HG02938 (cell line): ENCODE measurements at regions not wholly inside any gene's neighbourhood (a gene's known extent, or its start where the extent isn't known, plus 50 kb on each side); places are given as distances from the start of the nearest gene placed in this dataset.
"Not testable (repeated sequence)": the region's sequence is repeated elsewhere in the genome, so short reads cannot be mapped to it uniquely, and the experiment has no call there.

ENCODE experiments used
- ATAC-seq: cut with Tn5 transposase; IDR thresholded peaks from one replicate; pipeline ENCODE4 v1.9.1; 2021; ENCODE audit warnings: mild to moderate bottlenecking, moderate library complexity; ENCODE audit not compliant: unreplicated experiment

DNA sequence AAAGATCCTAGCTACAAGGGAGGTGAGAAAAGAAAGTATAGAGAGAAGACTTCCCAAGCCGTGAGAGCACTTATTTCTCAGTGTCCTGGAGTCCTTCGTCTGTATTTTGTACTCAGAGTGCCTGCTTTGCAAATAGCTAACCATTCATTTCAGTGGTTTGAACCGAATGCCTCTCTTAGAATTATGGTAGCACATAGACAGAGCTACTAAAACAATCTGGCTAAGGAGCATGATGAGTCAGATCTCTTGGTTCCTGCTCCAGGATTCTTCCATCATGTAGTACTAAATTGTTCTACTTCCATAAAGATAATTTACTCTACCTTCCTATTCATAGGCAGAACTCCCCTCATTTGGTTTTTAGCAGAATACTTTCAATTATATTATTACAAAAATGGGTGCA, 946.6 kb downstream of the STIM2 start:
- ATAC-seq = no peak

DNA sequence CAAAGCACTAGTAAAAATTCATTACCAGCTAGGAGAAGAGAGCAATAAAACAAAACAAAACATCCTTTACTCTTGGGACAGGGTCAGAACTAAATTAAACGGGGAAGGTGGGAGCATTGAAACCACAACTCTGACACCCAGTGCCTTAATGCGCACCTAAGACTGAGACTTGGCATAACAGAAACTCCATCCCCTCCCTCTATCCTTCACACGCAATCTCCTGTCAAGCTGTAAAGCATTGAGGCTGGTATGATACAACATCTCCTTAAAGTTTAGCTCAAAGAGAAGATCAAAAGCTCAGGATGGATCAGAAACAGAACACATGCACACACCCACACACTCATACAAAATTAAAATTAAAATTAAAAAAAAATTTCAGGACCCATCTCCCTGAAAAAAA, 951.3 kb downstream of the STIM2 start:
- no peak for ATAC-seq

- not testable (repeated sequence) for ATAC-seq
Observed at GRCh38 chr4:27813226-27813625, 952.6 kb downstream of the STIM2 start.

DNA sequence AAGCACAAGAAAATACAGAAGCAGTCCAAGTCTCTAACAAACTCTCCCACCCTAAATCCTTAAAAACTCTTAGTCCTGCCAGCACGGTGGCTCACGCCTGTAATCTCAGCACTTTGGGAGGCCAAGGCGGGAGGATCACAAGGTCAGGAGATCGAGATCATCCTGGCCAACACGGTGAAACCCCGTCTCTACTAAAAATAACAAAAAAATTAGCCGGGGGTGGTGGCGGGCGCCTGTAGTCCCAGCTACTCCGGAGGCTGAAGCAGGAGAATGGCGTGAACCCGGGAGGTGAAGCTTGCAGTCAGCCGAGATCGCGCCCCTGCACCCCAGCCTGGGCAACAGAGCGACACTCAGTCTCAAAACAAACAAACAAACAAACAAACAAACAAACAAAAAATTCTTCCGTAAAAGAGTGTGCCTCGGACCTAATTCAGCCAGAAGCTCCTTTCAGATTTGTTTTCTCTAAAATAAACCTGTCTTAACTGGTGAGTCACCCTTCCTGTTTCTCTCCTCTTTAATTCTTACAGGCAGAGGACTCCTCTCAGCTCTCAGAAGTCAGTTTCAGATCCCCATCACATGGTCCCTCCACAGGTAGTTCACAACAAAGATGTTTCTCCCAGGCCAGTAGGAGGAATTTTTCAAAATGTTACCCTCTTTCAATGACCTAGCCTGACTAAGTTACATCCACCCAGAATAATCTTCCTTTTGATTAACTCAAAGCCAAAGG, 953.2 kb downstream of the STIM2 start:
- not testable (repeated sequence) for ATAC-seq

DNA sequence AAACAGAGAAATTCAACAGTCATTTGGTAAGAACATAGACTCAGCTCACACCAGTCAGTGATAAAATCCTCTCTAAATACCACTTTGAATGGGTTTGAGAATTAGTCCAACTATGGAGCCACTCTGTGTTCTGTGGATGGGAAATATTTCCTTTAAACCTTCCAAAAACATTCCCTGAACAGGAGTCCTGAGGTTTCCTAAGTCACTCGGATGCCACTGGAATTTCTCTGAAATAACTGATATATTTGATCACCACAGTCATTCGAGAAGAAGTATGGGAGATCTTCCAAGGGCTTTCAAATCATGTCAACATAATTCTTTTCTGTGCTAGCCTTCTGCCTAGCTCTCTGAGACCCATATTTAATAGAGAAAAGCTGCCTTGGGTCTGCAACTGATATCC, 958.6 kb downstream of the STIM2 start:
- no peak for ATAC-seq

GRCh38 chr4:27828843-27829242, 968.2 kb downstream of the STIM2 start:
- ATAC-seq = no peak

DNA sequence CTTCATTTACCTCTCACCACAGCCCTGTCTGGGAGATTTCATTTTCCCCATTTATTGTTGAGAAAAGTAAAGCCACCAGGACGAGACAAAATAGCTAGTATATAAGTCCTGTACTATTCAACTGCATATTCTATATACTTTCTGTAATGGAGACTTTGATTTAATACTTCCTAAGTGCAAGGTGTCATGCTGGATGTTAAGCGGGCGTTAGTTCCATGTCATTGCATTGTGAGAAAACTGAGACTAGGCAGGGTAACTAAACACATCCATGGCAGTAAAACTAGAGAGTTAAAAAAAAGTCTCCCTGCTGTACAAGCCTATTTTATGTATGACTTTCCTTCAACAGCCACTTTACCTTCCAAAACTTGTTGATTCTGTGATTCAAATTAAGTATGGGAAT, 969.6 kb downstream of the STIM2 start:
- no peak for ATAC-seq

DNA sequence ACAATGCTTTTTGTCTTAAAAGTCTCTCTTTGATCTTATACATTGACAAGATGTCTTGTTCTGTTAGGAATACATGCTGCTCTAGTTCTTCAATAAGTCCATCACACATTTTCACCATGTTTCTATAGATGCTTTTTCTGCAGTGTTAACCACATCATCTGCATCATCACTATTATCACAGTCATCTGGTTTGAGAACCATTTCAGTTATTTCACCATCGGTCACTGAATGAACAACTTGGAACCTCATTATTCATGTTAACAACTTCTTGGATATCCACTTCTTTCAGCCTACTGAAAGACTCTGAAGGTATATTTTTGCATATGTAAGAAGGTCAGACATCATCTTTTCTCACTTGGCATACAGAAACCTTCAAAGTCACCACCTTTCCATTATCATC, 975.2 kb downstream of the STIM2 start:
- no peak for ATAC-seq

DNA sequence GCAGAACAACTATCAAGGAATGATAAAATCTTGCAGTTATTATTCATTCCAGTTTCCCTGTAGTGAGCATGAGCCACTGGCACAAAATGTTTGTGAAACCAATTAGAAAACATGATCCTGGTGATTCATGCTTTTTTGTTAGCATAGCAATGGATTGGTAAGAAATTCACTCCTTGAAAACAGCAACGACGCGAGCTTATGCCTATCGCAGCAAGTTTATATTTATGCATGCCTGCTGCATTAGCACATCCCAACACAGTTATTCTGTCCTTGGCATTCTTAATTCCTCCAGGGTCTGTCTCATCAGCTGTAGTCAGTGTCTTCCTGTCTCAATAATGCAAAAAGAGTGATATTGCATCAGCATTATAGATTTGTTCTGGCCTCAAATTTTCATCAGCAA, 975.9 kb downstream of the STIM2 start:
- no peak for ATAC-seq

DNA sequence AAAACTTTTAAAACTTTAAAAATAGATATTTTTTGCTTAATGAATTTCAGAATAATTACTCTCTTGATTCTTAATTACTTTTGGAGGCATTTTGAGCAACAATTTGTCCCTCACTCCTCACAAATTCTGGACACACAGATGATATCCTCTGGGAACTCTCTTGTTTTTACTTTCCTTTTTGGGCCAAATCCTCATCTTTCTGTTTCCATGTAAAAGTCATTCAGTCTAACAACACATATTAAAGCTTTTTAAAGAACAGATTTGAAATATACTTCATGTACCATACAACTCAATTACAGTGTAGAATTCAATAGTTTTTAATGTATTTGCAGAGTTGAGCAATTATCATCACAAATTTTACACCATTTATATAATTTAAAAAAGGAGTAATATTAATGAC, 983.1 kb downstream of the STIM2 start:
- no peak for ATAC-seq

GRCh38 chr4:27844376-27844775, 983.7 kb downstream of the STIM2 start:
- ATAC-seq = no peak

GRCh38 chr4:27846951-27847350, 986.3 kb downstream of the STIM2 start:
- no peak for ATAC-seq

GRCh38 chr4:27861381-27861787, 1000.7 kb downstream of the STIM2 start:
- ATAC-seq = no peak

GRCh38 chr4:27861802-27862201, 1001.2 kb downstream of the STIM2 start:
- peak; percentile 90 for ATAC-seq

- ATAC-seq = no peak
Observed at GRCh38 chr4:27873596-27873995, 1013.0 kb downstream of the STIM2 start.

GRCh38 chr4:27881705-27882104, 1021.1 kb downstream of the STIM2 start:
- ATAC-seq = peak; percentile 79

GRCh38 chr4:27886120-27886519, 1025.5 kb downstream of the STIM2 start:
- ATAC-seq = no peak

DNA sequence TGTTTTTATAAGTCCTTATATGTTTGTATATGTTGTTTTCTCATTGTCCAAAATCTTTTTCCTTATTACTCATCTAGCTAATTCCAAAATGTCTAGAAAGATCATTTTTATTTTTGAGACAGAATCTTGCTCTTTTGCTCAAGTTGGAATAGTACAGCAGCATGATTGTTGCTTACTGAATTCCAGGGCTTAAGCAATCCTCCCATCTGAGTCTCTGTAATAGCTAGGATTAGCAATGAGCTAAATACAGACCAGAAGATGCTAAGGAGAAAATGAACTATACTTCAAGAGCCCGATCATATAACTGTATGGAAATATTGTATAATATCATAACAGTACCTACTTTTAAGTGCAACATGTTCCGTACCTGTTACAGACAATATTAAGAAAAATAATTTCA, 1027.0 kb downstream of the STIM2 start:
- no peak for ATAC-seq

DNA sequence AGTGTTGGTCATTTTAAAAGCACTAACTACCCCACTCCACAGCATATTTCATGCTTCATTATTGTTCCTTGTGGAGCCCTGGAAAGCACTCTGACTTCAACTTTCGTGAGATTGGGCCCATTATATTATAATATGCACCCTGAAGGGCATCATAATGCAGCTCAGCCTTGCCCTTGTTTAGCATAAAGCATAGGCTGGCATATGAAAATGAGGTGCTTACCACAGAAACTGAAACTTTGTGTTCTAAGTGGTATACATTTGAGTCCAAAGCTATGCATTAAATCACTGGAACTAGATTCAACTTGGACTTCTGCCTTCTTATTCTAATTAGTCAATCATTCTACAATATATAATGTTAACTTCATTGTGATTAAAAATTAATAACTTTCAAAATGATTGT, 1027.9 kb downstream of the STIM2 start:
- no peak for ATAC-seq

- no peak for ATAC-seq
Observed at GRCh38 chr4:27894951-27895350, 1034.3 kb downstream of the STIM2 start.

- ATAC-seq = no peak
Observed at GRCh38 chr4:27908356-27908755, 1047.7 kb downstream of the STIM2 start.

- ATAC-seq = no peak
Observed at GRCh38 chr4:27910227-27910626, 1049.6 kb downstream of the STIM2 start.

DNA sequence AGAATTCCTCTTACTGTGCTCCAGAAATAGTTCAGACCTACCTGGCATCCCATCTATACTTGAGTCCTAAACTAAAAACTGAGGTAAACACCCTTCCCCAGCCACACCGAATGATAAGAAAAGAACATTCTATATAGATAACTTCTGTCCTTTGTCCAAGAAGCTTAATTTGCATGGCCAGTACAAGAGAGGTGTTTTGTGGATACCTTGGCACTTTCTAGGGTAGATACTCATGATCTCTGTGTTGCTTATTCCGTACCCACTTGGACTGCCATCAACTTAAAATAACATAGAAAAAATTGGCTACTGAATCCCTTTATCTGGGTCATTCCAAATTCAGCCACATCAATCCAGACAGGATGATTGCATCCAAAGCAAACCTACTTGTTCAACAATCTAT, 1050.4 kb downstream of the STIM2 start:
- ATAC-seq = no peak
